NCI-H128 (cell line): ENCODE measurements at regions not wholly inside any gene's neighbourhood (a gene's known extent, or its start where the extent isn't known, plus 50 kb on each side); places are given as distances from the start of the nearest gene placed in this dataset.
"Not testable (repeated sequence)": the region's sequence is repeated elsewhere in the genome, so short reads cannot be mapped to it uniquely, and the experiment has no call there.

Source experiments
- DNase-seq: peaks from one replicate; lab custom pipeline; 2025; ENCODE audit not compliant: unreplicated experiment; lab: John Stamatoyannopoulos, UW

- DNase-seq: no peak
Measured at GRCh38 chr4:64737026-64737853, 328.0 kb upstream of the TECRL start.

- no peak for DNase-seq
Measured at GRCh38 chr4:64729561-64729960, 320.3 kb upstream of the TECRL start.

- DNase-seq: no peak
Measured at GRCh38 chr4:64727960-64728359, 318.7 kb upstream of the TECRL start.

GRCh38 chr4:64727391-64727790 is 318.1 kb upstream of the TECRL start:
- not testable (repeated sequence) for DNase-seq

- no peak for DNase-seq
Measured at GRCh38 chr4:64724689-64725088, 315.4 kb upstream of the TECRL start.

GRCh38 chr4:64721106-64721505 is 311.9 kb upstream of the TECRL start:
- no peak for DNase-seq

GRCh38 chr4:64718091-64718490 is 308.8 kb upstream of the TECRL start:
- DNase-seq: no peak

- DNase-seq: no peak
Measured at GRCh38 chr4:64715741-64716140, 306.5 kb upstream of the TECRL start.

GRCh38 chr4:64713256-64713840 is 304.1 kb upstream of the TECRL start:
- DNase-seq: no peak

GRCh38 chr4:64712590-64712989 is 303.3 kb upstream of the TECRL start:
- no peak for DNase-seq

GRCh38 chr4:64705989-64706388 is 296.7 kb upstream of the TECRL start:
- DNase-seq: no peak

GRCh38 chr4:64698171-64698570 is 288.9 kb upstream of the TECRL start:
- no peak for DNase-seq

GRCh38 chr4:64682946-64683345 is 273.7 kb upstream of the TECRL start:
- DNase-seq: no peak

- DNase-seq: no peak
Measured at GRCh38 chr4:64682481-64682880, 273.2 kb upstream of the TECRL start.

- DNase-seq: not testable (repeated sequence)
Measured at GRCh38 chr4:64673121-64673520, 263.9 kb upstream of the TECRL start.

- DNase-seq: no peak
Measured at GRCh38 chr4:64670647-64671046, 261.4 kb upstream of the TECRL start.

GRCh38 chr4:64643841-64644240 is 234.6 kb upstream of the TECRL start:
- no peak for DNase-seq

- no peak for DNase-seq
Measured at GRCh38 chr4:64642936-64643335, 233.7 kb upstream of the TECRL start.

GRCh38 chr4:64640402-64640801 is 231.2 kb upstream of the TECRL start:
- not testable (repeated sequence) for DNase-seq

GRCh38 chr4:64625438-64625837 is 216.2 kb upstream of the TECRL start:
- no peak for DNase-seq

GRCh38 chr4:64617800-64618199 is 208.6 kb upstream of the TECRL start:
- DNase-seq: no peak

GRCh38 chr4:64614276-64614675 is 205.0 kb upstream of the TECRL start:
- no peak for DNase-seq

GRCh38 chr4:64613046-64613445 is 203.8 kb upstream of the TECRL start:
- no peak for DNase-seq
